ENCODE measurements at regions not wholly inside any gene's neighbourhood (a gene's known extent, or its start where the extent isn't known, plus 50 kb on each side); places are given as distances from the start of the nearest gene placed in this dataset.

DNA sequence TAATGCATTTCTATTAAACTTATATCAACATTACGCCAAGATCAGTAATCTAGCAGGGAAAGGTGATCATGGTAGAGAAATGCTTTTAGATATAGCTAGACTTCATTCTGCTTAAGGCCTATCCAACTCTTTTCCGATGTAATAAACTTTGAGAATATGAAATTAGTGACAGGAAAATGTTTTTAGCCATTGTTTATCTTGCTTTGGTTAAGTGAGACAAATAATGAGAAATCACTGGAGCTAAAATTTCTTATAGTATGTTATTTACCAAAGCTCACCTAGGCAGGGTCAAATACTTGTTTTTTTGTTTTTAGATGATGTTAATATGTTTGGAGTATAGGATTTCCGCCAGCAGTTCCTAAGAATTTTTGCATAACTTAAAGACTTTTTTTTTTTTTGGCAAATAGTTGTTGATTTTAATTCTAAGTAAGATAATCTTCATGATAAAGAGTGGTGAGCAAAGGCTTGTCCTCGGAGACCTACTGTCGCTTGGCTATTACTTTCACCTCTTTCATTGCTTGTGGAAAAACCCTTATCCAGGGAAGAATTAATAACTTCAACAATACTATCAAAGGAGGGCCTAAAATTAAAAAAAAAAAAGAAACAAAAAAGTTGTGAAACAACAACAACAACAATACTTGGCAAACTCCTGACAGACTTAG lies 98.3 kb downstream of the SOX4 start:
- no peak overlapping the region for H3K4me3 ChIP-seq (ENCODE audit: low read depth, low read length)
- TF ChIP-seq, protein P1, sequence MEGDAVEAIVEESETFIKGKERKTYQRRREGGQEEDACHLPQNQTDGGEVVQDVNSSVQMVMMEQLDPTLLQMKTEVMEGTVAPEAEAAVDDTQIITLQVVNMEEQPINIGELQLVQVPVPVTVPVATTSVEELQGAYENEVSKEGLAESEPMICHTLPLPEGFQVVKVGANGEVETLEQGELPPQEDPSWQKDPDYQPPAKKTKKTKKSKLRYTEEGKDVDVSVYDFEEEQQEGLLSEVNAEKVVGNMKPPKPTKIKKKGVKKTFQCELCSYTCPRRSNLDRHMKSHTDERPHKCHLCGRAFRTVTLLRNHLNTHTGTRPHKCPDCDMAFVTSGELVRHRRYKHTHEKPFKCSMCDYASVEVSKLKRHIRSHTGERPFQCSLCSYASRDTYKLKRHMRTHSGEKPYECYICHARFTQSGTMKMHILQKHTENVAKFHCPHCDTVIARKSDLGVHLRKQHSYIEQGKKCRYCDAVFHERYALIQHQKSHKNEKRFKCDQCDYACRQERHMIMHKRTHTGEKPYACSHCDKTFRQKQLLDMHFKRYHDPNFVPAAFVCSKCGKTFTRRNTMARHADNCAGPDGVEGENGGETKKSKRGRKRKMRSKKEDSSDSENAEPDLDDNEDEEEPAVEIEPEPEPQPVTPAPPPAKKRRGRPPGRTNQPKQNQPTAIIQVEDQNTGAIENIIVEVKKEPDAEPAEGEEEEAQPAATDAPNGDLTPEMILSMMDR (IDR thresholded peaks at IDR 0.05; ENCODE audit: insufficient read depth, low read length, severe bottlenecking), result no peak
- no peaks in the 10 kb centered on the region for H3K36me3 ChIP-seq (ENCODE audit: control insufficient read depth, insufficient read depth, low read length)
- no peaks in the 10 kb centered on the region for H3K27me3 ChIP-seq (ENCODE audit: control insufficient read depth, insufficient read depth, low read length)
- DNase-seq (ENCODE audit: low read depth), result no peak
- no peak for FAIRE-seq

DNA sequence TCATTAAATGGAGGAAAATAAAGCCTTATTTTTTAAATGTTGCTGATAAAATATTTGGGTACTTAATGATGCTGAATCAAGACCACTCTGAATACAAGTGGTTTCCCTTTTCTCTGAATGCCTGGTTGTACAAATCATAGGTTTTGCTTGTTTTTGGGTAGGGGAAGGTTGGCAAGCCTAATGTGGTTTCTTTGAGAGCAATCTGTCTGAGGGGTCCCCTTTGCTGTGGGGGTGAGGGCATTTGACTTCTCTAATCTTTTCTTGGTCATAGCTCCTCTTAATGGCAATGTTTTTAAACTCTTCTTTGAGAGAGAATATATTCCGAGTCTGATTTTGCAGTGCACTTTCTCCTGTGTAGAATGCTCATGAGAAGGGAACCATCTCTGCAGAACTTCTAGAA lies 99.2 kb downstream of the SOX4 start:
- no peaks in the 10 kb centered on the region for H3K36me3 ChIP-seq (ENCODE audit: control insufficient read depth, insufficient read depth, low read length)
- no peaks in the 10 kb centered on the region for H3K27me3 ChIP-seq (ENCODE audit: control insufficient read depth, insufficient read depth, low read length)
- H3K4me3 ChIP-seq (ENCODE audit: low read depth, low read length), result no peak overlapping the region
- TF ChIP-seq, protein P1 (IDR thresholded peaks at IDR 0.05; ENCODE audit: insufficient read depth, low read length, severe bottlenecking), result no peak
- DNase-seq (ENCODE audit: low read depth), result no peak
- no peak for FAIRE-seq

DNA sequence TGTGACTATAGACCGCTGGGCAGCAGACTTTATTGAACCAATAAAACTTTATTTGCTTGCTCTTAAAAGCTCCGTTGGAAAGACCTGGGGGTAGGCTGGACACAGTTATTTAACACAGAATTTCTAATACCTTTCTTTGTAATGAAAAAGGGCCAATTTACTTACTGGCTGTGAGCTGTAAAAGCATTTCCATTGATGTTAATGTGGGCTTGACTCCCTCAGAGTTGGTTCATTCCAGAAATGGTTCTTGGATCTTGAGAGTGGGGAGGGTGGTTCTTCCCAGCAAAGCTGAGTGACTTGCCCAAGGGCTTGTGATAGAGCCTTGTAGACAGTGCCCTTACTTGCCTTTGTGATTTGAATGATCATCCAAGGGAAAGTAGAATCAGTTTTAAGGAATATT lies 100.6 kb downstream of the SOX4 start:
- Histone ChIP-seq H3K36me3 (ENCODE audit: control insufficient read depth, insufficient read depth, low read length) (no peaks in the 10 kb centered on the region), H3K4me3 (ENCODE audit: low read depth, low read length) (no peak overlapping the region), H3K27me3 (ENCODE audit: control insufficient read depth, insufficient read depth, low read length) (no peaks in the 10 kb centered on the region)
- TF ChIP-seq, protein P1 (IDR thresholded peaks at IDR 0.05; ENCODE audit: insufficient read depth, low read length, severe bottlenecking), result no peak
- DNase-seq (ENCODE audit: low read depth), result no peak
- no peak for FAIRE-seq

DNA sequence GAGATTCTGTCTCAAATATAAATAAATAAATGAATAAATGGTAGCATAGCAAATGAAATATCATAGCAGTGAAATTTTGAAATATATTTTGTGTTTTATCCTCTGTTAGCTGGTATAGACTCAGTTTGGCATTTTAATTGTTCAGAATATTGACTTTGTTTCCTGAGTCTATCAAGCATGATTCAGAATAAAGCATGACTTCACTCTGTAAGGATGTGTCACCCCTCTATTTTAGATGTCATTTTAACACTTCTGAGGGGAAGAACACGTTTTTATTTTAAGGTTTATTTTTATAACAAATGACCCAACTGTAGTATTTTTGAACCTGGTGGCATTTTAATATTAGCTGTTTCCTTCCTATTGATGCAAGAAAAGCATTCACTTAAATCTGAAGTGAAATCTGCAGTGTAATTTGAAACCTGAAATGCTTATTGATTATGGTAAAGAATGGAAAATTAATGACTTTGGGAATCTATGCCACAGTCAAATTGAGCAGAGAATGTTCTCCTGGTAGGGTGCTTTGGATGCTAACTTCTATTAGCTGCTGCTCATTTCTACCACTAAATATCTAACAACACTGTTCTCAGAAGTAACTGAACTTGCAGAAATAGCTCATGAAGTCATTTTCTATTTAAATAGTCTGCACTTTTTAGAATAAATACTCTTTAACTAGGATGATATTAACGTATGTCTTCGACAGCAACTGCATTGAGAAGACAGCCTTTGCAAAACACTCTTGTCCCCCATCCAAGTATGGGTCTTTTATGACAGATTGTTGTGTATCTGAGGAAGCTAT lies 114.2 kb downstream of the SOX4 start:
- Histone ChIP-seq H3K36me3 (ENCODE audit: control insufficient read depth, insufficient read depth, low read length) (no peaks in the 10 kb centered on the region), H3K27me3 (ENCODE audit: control insufficient read depth, insufficient read depth, low read length) (no peaks in the 10 kb centered on the region), H3K4me3 (ENCODE audit: low read depth, low read length) (no peak overlapping the region)
- DNase-seq (ENCODE audit: low read depth) (peak; percentile 42), FAIRE-seq (no peak)
- TF ChIP-seq, protein P1 (IDR thresholded peaks at IDR 0.05; ENCODE audit: insufficient read depth, low read length, severe bottlenecking), result no peak

DNA sequence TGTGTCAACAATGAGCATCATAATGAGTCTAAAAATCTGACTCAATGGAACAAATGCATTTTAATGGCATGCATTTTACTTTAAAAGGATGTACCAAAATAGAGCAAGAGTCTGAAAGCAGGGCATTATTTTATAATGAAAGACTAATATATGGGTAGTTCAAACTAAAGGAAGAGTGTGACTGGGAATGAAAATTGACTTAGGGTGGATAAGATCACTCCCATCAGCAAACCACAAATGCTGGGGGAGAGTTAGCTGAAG lies 114.7 kb downstream of the SOX4 start:
- TF ChIP-seq, protein P1 (IDR thresholded peaks at IDR 0.05; ENCODE audit: insufficient read depth, low read length, severe bottlenecking), result no peak
- H3K27me3 ChIP-seq (ENCODE audit: control insufficient read depth, insufficient read depth, low read length), result no peaks in the 10 kb centered on the region
- DNase-seq (ENCODE audit: low read depth), result no peak
- no peaks in the 10 kb centered on the region for H3K36me3 ChIP-seq (ENCODE audit: control insufficient read depth, insufficient read depth, low read length)
- no peak overlapping the region for H3K4me3 ChIP-seq (ENCODE audit: low read depth, low read length)
- FAIRE-seq, result no peak

All from bronchial epithelial cell (primary cell).